SK-N-SH (cell line): ENCODE measurements at regions not wholly inside any gene's neighbourhood (a gene's known extent, or its start where the extent isn't known, plus 50 kb on each side); places are given as distances from the start of the nearest gene placed in this dataset.

Experiments used
- CTCF ChIP-seq: fragments of 200-600 bp; sonication (generic); IDR thresholded peaks from 2 replicates; pipeline ENCODE4 v1.6.1; 2017; ENCODE audit warnings: antibody characterized with exemption, mild to moderate bottlenecking, moderate library complexity
- EP300 ChIP-seq, 2 experiments: IDR thresholded peaks; 2 replicates each; pipeline versions ENCODE4 v1.4.0 to v1.6.1; 2012; ENCODE audit warnings: borderline replicate concordance in 1 of 2, low read depth in 1 of 2, low read length in 1 of 2

- TF ChIP-seq CTCF (no peak), EP300 (IDR thresholded peaks at IDR 0.05; ENCODE audit: borderline replicate concordance in 1 of 2, low read depth in 1 of 2, low read length in 1 of 2) (no peak)
Observed at GRCh38 chr15:45827766-45828165, 192.9 kb downstream of the SQOR start.
